ENCODE measurements at regions not wholly inside any gene's neighbourhood (a gene's known extent, or its start where the extent isn't known, plus 50 kb on each side); places are given as distances from the start of the nearest gene placed in this dataset.

GRCh38 chr9:103999375-104000062 lies 94.6 kb upstream of the SMC2 start:
- no peak overlapping the region for H3K27ac ChIP-seq
- H3K36me3 ChIP-seq: no peaks in the 10 kb centered on the region
- intact Hi-C loops (cut with DNase I): no loop called here
- H3K9ac ChIP-seq (ENCODE audit: low read depth in 2 of 2, low read length in 2 of 2): no peak overlapping the region
- no peak for DNase-seq
- no peak overlapping the region for H3K4me3 ChIP-seq
- no peaks in the 10 kb centered on the region for H3K27me3 ChIP-seq
- no peaks in the 10 kb centered on the region for H3K9me3 ChIP-seq
- H3K4me1 ChIP-seq: no peaks in the 10 kb centered on the region
- no peak for TF ChIP-seq CTCF (IDR thresholded peaks at IDR 0.05)

GRCh38 chr9:104009826-104010225 lies 84.3 kb upstream of the SMC2 start:
- TF ChIP-seq CTCF (IDR thresholded peaks at IDR 0.05): no peak
- H3K4me1 ChIP-seq: no peaks in the 10 kb centered on the region
- intact Hi-C loops (cut with DNase I): loop anchor here (10.0 kb wide), 1 partner anchor 65 kb away; no protein-coding TSS in a partner anchor
- H3K9me3 ChIP-seq: no peaks in the 10 kb centered on the region
- no peaks in the 10 kb centered on the region for H3K27me3 ChIP-seq
- H3K4me3 ChIP-seq: no peak overlapping the region
- no peak for DNase-seq
- no peak overlapping the region for H3K9ac ChIP-seq (ENCODE audit: low read depth in 2 of 2, low read length in 2 of 2)
- no peak overlapping the region for H3K27ac ChIP-seq
- H3K36me3 ChIP-seq: no peaks in the 10 kb centered on the region

GRCh38 chr9:104022083-104022482 lies 72.0 kb upstream of the SMC2 start:
- TF ChIP-seq CTCF (IDR thresholded peaks at IDR 0.05): no peak
- Histone ChIP-seq H3K36me3 (no peaks in the 10 kb centered on the region), H3K9ac (ENCODE audit: low read depth in 2 of 2, low read length in 2 of 2) (no peak overlapping the region), H3K27me3 (no peaks in the 10 kb centered on the region), H3K27ac (no peak overlapping the region), H3K4me3 (no peak overlapping the region), H3K9me3 (no peaks in the 10 kb centered on the region), H3K4me1 (no peaks in the 10 kb centered on the region)
- intact Hi-C loops (cut with DNase I): no loop called here
- no peak for DNase-seq

GRCh38 chr9:104025104-104025503 lies 69.0 kb upstream of the SMC2 start:
- intact Hi-C loops (cut with DNase I): loop anchor here (5.0 kb wide), 1 partner anchor 357 kb away; no protein-coding TSS in a partner anchor

GRCh38 chr9:104025945-104026344 lies 68.2 kb upstream of the SMC2 start:
- DNase-seq: no peak
- H3K9me3 ChIP-seq: no peaks in the 10 kb centered on the region
- H3K27me3 ChIP-seq: no peaks in the 10 kb centered on the region
- no peak for TF ChIP-seq CTCF (IDR thresholded peaks at IDR 0.05)
- no peak overlapping the region for H3K27ac ChIP-seq
- no peak overlapping the region for H3K4me3 ChIP-seq
- H3K4me1 ChIP-seq: no peaks in the 10 kb centered on the region
- intact Hi-C loops (cut with DNase I): loop anchor here (5.0 kb wide), 1 partner anchor 356 kb away; no protein-coding TSS in a partner anchor
- H3K9ac ChIP-seq (ENCODE audit: low read depth in 2 of 2, low read length in 2 of 2): no peak overlapping the region
- H3K36me3 ChIP-seq: no peaks in the 10 kb centered on the region

More at GRCh38 chr9:104025104-104025503, 69.0 kb upstream of the SMC2 start:
- Histone ChIP-seq H3K27ac (no peak overlapping the region), H3K4me3 (no peak overlapping the region), H3K27me3 (no peaks in the 10 kb centered on the region), H3K9me3 (no peaks in the 10 kb centered on the region), H3K4me1 (no peaks in the 10 kb centered on the region), H3K36me3 (no peaks in the 10 kb centered on the region), H3K9ac (ENCODE audit: low read depth in 2 of 2, low read length in 2 of 2) (no peak overlapping the region)
- no peak for DNase-seq
- TF ChIP-seq CTCF (IDR thresholded peaks at IDR 0.05): no peak
